ENCODE measurements at regions not wholly inside any gene's neighbourhood (a gene's known extent, or its start where the extent isn't known, plus 50 kb on each side); places are given as distances from the start of the nearest gene placed in this dataset.

DNA sequence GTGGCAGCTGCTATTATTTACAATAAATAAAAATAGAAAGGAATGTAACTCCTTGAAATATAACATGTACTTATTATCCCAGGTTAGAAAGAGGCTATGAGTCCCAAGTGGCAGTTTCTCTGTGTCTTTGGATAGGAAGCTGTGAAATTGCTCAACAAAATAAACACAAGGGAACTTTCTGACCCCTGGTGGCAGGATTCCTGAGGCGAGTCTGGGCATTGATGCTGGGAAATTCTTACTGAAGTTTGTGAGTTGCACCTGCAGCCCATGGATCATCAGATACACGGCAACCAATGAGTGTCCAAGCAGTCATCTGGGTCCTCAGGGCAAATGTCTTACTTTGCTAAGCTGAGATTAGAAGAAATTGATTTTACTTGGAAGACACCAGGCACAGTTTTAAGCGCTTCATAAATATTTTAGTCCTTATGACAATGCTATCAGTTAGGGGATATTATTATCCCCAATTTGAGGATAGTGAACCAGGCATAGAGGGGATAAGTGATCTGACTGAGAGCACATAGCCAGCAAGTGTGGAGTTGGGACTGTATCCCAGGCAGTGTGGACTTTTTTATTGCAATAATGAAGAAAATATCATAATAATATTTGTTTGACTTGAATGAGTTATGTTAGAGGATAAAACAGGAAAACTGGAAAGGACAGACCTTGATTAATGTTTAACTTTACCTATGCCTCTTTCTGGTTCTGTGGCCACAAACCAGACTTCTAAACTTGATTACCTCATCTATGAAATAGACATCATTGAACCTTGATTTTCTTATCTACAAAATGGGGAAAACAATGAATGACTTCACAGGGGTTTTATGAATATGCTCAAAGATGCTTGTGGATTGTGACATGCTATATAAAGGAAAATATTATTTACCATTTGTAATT, 265.5 kb upstream of the ADAMTSL1 start:
- peaks cover 6% of the 10 kb centered on the region for H3K27me3 Mint-ChIP-seq (ENCODE audit: low read depth)
- no peak overlapping the region for H3K27ac Mint-ChIP-seq
- CTCF ChIA-PET: no interaction called here
- H3K4me3 Mint-ChIP-seq: no peak overlapping the region
- DNase-seq: no peak
- intact Hi-C loops (cut with micrococcal nuclease): no loop called here
- H3K36me3 Mint-ChIP-seq (ENCODE audit: low read depth): no peaks in the 10 kb centered on the region
- H3K4me1 Mint-ChIP-seq (ENCODE audit: low read depth): no peaks in the 10 kb centered on the region
- H3K9me3 Mint-ChIP-seq: no peaks in the 10 kb centered on the region

DNA sequence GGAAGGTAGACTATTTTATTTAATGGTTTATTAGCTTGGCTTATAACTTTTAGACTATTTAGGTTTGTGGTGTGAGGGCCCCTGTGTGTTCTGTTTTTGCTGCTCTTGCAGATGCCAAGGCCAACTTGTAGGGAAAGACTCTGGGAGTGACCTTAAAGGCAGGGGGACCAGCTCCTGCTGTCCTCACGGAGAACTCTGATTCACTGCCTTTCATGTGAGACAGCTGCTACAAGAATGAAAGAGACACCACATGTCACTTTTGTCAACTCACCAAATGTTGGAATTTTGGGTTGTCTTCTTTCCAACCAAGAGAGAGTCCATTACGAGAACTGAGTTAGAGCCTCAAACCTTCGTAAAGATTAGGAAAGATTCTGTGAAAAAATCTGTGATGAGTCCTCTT, 258.3 kb upstream of the ADAMTSL1 start:
- no peak overlapping the region for H3K27ac Mint-ChIP-seq
- H3K4me3 Mint-ChIP-seq: no peak overlapping the region
- CTCF ChIA-PET: interaction anchor here (1.0 to 1.2 kb wide), 2 partner anchors 404 to 813 kb away, joined by 3 read pairs; no protein-coding TSS in a partner anchor
- intact Hi-C loops (cut with micrococcal nuclease): no loop called here
- DNase-seq: no peak
- H3K4me1 Mint-ChIP-seq (ENCODE audit: low read depth): no peaks in the 10 kb centered on the region
- H3K36me3 Mint-ChIP-seq (ENCODE audit: low read depth): no peaks in the 10 kb centered on the region
- peaks cover 3% of the 10 kb centered on the region for H3K27me3 Mint-ChIP-seq (ENCODE audit: low read depth)
- no peaks in the 10 kb centered on the region for H3K9me3 Mint-ChIP-seq

DNA sequence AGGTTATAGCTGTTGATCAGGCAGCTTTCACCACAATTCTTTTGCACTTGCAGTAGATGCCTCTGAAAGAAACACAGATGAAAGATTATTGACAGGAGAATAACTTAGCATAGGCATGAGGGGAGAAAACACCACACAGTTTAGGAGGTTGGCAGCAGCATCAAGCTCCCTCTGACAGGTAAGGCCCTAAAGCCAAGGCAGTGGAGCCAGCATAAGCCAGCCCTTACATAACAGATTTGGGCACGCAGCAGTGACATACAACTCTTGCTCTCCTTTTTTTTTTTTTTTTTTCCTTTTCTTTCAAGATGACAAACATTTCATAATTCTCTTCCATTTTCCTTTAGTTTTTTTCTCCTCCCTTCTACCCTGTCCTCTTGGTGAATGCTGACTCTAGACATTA, 257.6 kb upstream of the ADAMTSL1 start:
- CTCF ChIA-PET: interaction anchor here (0.6 to 1.2 kb wide), 3 partner anchors 21 to 812 kb away, joined by 3 to 4 read pairs (median 3); no protein-coding TSS in a partner anchor
- DNase-seq: no peak
- Mint-ChIP-seq H3K27me3 (ENCODE audit: low read depth) (peaks cover 3% of the 10 kb centered on the region), H3K27ac (no peak overlapping the region), H3K4me3 (no peak overlapping the region), H3K36me3 (ENCODE audit: low read depth) (no peaks in the 10 kb centered on the region), H3K9me3 (no peaks in the 10 kb centered on the region), H3K4me1 (ENCODE audit: low read depth) (no peaks in the 10 kb centered on the region)
- intact Hi-C loops (cut with micrococcal nuclease): no loop called here

DNA sequence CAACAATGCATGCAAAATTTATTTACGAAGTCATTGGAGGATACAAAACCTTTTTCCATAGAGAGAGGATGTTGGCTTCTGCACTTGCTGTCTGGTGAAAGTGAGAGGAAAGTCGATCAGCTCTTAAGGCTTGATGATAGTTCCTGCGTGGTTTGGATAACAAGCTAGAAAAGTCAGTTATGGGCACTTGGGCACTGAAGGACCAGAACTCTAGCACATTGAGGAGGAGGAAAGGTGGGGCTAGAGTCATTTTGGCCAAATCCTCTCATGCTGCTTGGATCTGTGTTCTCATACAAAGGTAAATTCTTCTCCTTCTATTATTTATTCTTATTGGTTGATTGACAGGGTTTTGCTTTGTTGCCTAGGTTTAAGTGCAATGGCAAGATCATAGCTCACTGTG, 245.9 kb upstream of the ADAMTSL1 start:
- no peak overlapping the region for H3K27ac Mint-ChIP-seq
- CTCF ChIA-PET: no interaction called here
- H3K9me3 Mint-ChIP-seq: no peaks in the 10 kb centered on the region
- no peaks in the 10 kb centered on the region for H3K4me1 Mint-ChIP-seq (ENCODE audit: low read depth)
- intact Hi-C loops (cut with micrococcal nuclease): no loop called here
- DNase-seq: no peak
- H3K36me3 Mint-ChIP-seq (ENCODE audit: low read depth): no peaks in the 10 kb centered on the region
- H3K4me3 Mint-ChIP-seq: no peak overlapping the region
- H3K27me3 Mint-ChIP-seq (ENCODE audit: low read depth): peaks cover 13% of the 10 kb centered on the region

DNA sequence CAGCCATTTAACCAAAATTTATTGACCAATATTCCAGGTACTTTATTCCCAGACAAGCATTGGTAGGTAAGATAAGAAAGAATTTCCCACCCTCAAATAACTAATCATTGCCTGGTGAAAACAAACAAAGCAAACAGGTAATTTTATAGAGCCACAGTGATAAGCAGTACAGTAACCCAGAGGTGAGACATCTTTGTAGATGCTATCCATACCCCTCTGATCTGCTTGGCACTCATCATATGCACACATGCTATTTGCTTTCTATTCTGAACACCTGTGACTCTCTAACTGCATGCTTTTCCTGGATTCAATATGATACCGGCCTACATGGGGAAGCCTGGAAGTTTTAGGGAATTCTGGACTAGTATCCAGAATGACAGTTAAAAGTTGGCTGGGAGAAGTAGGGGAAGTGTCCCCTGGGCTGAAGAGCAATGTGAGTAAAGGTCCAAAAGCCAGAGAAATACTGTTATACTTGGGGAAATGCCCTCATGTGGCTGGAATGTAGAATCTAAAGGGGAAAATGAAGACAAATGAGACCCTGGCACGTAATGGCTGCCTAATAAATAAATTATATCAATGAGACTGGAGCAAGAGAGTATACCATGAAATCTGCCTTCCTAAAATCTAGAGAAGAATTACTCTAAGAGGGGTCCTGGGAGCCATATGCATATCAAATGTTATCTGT, 243.8 kb upstream of the ADAMTSL1 start:
- intact Hi-C loops (cut with micrococcal nuclease): no loop called here
- H3K4me3 Mint-ChIP-seq: no peak overlapping the region
- H3K4me1 Mint-ChIP-seq (ENCODE audit: low read depth): peaks cover 2% of the 10 kb centered on the region
- CTCF ChIA-PET: no interaction called here
- H3K9me3 Mint-ChIP-seq: no peaks in the 10 kb centered on the region
- H3K27me3 Mint-ChIP-seq (ENCODE audit: low read depth): peaks cover 9% of the 10 kb centered on the region
- DNase-seq: no peak
- no peaks in the 10 kb centered on the region for H3K36me3 Mint-ChIP-seq (ENCODE audit: low read depth)
- no peak overlapping the region for H3K27ac Mint-ChIP-seq

DNA sequence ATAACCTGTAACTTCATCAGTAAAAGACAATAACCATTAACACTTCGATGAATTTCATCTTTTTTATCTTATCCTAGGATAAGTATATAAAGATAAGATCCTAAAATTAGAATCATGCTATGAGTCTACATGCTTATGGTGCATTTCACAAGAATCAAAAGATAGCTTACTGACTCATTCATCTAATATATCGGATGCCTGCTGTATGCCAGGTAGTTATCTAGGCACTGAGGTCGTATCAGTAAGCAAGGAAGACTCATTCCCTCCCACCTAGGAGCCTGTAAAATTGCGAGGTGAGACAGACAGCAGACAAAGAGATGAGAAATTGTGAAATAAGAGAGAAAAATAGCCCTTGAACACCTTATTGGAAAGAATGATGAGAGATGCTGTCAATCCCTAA, 240.6 kb upstream of the ADAMTSL1 start:
- Mint-ChIP-seq H3K36me3 (ENCODE audit: low read depth) (no peaks in the 10 kb centered on the region), H3K4me3 (no peak overlapping the region), H3K4me1 (ENCODE audit: low read depth) (peaks cover 4% of the 10 kb centered on the region), H3K9me3 (no peaks in the 10 kb centered on the region), H3K27ac (no peak overlapping the region), H3K27me3 (ENCODE audit: low read depth) (peaks cover 15% of the 10 kb centered on the region)
- CTCF ChIA-PET: no interaction called here
- intact Hi-C loops (cut with micrococcal nuclease): no loop called here
- no peak for DNase-seq

DNA sequence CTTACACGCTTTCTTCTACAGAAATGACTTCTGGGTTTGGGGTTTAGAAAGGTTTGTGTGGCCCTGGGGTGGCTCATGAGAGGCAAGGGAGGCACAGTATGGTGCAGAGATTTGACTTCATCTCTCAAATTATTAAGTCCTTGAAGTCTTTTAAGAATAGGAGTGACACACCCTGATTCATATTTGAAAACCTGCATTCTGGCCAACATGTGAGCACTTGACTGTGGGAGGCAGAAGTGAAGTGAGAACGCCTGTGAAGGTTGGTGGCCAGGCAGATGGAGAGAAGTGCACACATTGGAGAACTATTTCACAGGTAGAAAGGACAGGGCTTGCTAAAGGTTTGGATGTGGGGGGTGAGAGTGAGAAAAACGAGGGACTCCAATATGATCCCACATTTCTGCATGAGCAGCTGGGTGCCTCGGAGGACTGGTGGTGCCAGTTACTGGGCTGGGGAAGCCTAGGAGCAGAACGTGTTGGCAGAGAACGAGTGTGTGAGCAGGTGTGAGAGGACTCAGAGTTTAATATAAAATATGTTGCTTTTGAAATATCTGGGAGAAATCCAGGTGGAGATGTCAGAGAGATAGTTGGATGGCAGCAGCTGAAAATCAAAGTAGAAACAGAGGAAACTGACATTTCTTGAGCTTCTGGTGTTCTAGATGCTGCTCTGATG, 240.0 kb upstream of the ADAMTSL1 start:
- H3K27me3 Mint-ChIP-seq (ENCODE audit: low read depth): peaks cover 16% of the 10 kb centered on the region
- H3K27ac Mint-ChIP-seq: no peak overlapping the region
- no peak for DNase-seq
- H3K4me3 Mint-ChIP-seq: no peak overlapping the region
- intact Hi-C loops (cut with micrococcal nuclease): no loop called here
- H3K9me3 Mint-ChIP-seq: no peaks in the 10 kb centered on the region
- H3K36me3 Mint-ChIP-seq (ENCODE audit: low read depth): no peaks in the 10 kb centered on the region
- H3K4me1 Mint-ChIP-seq (ENCODE audit: low read depth): peaks cover 4% of the 10 kb centered on the region
- CTCF ChIA-PET: interaction anchor here (1.0 kb wide), 1 partner anchor 21 kb away, joined by 3 read pairs; no protein-coding TSS in a partner anchor

DNA sequence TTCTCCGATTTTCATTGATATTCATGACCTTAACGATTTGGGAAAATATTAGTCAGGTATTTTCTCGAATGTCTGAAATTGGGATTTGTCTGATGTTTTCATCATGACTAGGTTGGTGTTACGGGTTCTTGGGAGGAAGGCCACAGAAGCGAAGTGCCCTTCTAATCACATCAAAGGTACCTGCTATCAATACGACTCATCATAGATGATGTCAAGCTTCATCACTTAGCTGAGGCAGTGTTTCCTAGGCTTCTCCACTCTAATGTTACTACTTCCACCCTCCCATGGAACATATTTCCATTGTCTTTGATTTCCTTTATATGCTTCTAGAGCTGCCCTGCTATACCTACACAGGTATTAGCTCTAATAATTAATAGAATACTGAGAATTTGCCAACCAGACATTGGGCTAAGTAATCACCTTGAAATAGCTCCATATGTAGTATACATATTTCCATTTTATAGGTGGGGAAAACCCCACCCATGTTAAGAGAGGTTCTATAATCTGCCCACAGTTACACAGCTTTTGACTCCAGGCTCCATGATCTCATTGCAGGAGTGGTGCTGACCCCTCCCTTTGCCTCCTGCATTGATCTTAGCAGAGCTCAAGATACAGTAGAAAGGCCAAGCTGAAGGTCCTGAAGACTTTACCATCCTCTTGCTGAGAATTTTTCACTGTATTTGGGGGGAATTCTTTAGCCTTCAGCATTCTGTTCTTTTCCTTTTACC, 238.6 kb upstream of the ADAMTSL1 start:
- Mint-ChIP-seq H3K27ac (no peak overlapping the region), H3K4me1 (ENCODE audit: low read depth) (peaks cover 4% of the 10 kb centered on the region), H3K27me3 (ENCODE audit: low read depth) (peaks cover 16% of the 10 kb centered on the region), H3K9me3 (no peaks in the 10 kb centered on the region), H3K36me3 (ENCODE audit: low read depth) (no peaks in the 10 kb centered on the region), H3K4me3 (no peak overlapping the region)
- intact Hi-C loops (cut with micrococcal nuclease): no loop called here
- CTCF ChIA-PET: interaction anchor here (2.8 kb wide), 1 partner anchor 20 kb away, joined by 9 read pairs; no protein-coding TSS in a partner anchor
- DNase-seq: no peak

DNA sequence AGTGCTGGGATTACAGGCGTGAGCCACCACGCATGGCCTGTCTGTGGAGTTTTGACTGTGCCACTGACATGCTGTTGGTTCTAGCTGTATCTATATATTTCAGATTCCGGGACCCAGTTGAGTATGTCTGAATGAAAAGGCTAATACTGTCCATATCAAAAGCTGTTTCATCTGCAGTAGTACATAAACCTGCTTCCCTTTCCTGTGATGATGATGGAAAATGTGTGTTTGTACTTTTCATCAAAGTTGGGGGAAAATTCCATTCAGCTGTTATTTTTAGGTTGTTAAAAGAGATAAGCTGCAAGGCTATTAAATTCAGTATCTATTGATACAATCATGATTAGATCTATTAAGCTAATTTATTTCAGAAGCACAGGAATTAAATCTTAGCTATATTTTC, 237.6 kb upstream of the ADAMTSL1 start:
- H3K9me3 Mint-ChIP-seq: no peaks in the 10 kb centered on the region
- intact Hi-C loops (cut with micrococcal nuclease): no loop called here
- peaks cover 7% of the 10 kb centered on the region for H3K4me1 Mint-ChIP-seq (ENCODE audit: low read depth)
- CTCF ChIA-PET: interaction anchor here (1.0 to 2.8 kb wide), 2 partner anchors 19 to 219 kb away, joined by 7 to 9 read pairs; no protein-coding TSS in a partner anchor
- no peak overlapping the region for H3K4me3 Mint-ChIP-seq
- no peak for DNase-seq
- H3K27me3 Mint-ChIP-seq (ENCODE audit: low read depth): peaks cover 12% of the 10 kb centered on the region
- no peak overlapping the region for H3K27ac Mint-ChIP-seq
- no peaks in the 10 kb centered on the region for H3K36me3 Mint-ChIP-seq (ENCODE audit: low read depth)

DNA sequence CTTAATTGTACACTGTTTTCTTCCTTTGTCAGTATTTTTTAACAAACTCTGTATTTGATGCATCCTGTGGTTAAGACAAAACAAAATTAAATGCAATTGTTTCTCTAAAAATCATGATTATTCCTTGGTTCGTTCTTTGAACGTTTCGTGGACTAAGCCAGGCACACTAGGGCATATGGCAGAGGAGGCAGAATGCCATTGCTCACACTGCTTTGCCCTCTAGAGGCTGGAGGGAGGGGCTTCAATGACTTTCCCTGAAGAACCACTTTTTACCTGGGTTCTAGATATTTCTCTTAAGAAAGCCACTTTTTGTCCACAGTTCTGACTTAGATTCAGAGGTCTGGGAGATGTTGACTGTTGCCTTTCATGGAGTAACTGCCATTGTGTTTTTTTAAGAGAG, 236.2 kb upstream of the ADAMTSL1 start:
- intact Hi-C loops (cut with micrococcal nuclease): no loop called here
- Mint-ChIP-seq H3K4me3 (no peak overlapping the region), H3K9me3 (no peaks in the 10 kb centered on the region), H3K4me1 (ENCODE audit: low read depth) (peaks cover 7% of the 10 kb centered on the region), H3K27me3 (ENCODE audit: low read depth) (peaks cover 11% of the 10 kb centered on the region), H3K36me3 (ENCODE audit: low read depth) (no peaks in the 10 kb centered on the region), H3K27ac (no peak overlapping the region)
- DNase-seq: no peak
- CTCF ChIA-PET: interaction anchor here (2.8 kb wide), 1 partner anchor 18 kb away, joined by 9 read pairs; no protein-coding TSS in a partner anchor

DNA sequence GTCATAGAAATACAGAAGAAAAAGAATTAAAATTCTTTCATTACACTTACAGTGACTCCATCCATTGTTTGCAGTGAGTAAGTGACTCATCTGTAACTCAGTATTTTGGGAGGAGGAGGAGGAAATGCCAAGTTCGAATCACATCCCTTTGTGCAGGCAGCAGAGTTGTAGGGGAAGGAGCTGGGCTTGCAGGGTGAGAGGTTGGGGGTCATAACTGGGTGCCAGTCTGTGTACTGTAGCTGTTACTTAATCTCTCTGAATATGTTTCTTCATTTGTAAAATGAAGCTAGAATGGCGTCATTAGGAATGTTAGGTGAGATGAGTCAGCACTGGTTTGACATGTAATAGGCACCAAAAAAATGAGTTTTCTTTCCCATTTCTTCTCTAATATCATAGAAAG, 235.7 kb upstream of the ADAMTSL1 start:
- H3K36me3 Mint-ChIP-seq (ENCODE audit: low read depth): no peaks in the 10 kb centered on the region
- peaks cover 13% of the 10 kb centered on the region for H3K27me3 Mint-ChIP-seq (ENCODE audit: low read depth)
- CTCF ChIA-PET: no interaction called here
- H3K4me3 Mint-ChIP-seq: no peak overlapping the region
- no peak for DNase-seq
- H3K9me3 Mint-ChIP-seq: no peaks in the 10 kb centered on the region
- intact Hi-C loops (cut with micrococcal nuclease): no loop called here
- no peak overlapping the region for H3K27ac Mint-ChIP-seq
- H3K4me1 Mint-ChIP-seq (ENCODE audit: low read depth): peaks cover 7% of the 10 kb centered on the region

All from activated naive CD4-positive, alpha-beta T cell treated with anti-CD3 and anti-CD28 coated beads for 36 hours (primary cell).